ENCODE measurements at regions not wholly inside any gene's neighbourhood (a gene's known extent, or its start where the extent isn't known, plus 50 kb on each side); places are given as distances from the start of the nearest gene placed in this dataset.

DNA sequence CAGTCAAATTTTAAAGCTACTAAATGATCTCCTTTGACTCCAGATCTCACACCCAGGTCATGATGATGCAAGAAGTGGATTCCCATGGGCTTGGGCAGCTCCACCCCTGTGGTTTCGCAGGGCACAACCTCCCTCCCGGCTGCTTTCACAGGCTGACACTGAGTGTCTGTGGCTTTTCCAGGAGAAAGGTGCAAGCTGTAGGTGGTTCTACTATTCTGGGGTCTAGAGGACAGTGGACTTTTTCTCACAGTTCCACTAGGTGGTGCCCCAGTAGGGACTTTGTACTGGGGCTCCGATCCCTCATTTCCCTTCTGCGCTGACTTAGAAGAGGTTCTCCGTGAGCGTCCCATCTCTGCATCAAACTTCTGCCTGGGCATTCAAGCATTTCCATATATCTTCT, 845.2 kb downstream of the PCDH18 start:
- Histone ChIP-seq H3K27me3 (no peaks in the 10 kb centered on the region), H3K4me1 (no peaks in the 10 kb centered on the region), H3K9me3 (no peaks in the 10 kb centered on the region), H3K27ac (no peak overlapping the region), H3K4me3 (no peak overlapping the region), H3K36me3 (no peaks in the 10 kb centered on the region)
- no peak for DNase-seq
- TF ChIP-seq POLR2A (IDR thresholded peaks at IDR 0.05) = no peak
- TF ChIP-seq, protein P1, sequence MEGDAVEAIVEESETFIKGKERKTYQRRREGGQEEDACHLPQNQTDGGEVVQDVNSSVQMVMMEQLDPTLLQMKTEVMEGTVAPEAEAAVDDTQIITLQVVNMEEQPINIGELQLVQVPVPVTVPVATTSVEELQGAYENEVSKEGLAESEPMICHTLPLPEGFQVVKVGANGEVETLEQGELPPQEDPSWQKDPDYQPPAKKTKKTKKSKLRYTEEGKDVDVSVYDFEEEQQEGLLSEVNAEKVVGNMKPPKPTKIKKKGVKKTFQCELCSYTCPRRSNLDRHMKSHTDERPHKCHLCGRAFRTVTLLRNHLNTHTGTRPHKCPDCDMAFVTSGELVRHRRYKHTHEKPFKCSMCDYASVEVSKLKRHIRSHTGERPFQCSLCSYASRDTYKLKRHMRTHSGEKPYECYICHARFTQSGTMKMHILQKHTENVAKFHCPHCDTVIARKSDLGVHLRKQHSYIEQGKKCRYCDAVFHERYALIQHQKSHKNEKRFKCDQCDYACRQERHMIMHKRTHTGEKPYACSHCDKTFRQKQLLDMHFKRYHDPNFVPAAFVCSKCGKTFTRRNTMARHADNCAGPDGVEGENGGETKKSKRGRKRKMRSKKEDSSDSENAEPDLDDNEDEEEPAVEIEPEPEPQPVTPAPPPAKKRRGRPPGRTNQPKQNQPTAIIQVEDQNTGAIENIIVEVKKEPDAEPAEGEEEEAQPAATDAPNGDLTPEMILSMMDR (IDR thresholded peaks at IDR 0.05) = no peak
- intact Hi-C loops (cut with DNase I; ENCODE audit: low total_unique reads) = no loop called here

DNA sequence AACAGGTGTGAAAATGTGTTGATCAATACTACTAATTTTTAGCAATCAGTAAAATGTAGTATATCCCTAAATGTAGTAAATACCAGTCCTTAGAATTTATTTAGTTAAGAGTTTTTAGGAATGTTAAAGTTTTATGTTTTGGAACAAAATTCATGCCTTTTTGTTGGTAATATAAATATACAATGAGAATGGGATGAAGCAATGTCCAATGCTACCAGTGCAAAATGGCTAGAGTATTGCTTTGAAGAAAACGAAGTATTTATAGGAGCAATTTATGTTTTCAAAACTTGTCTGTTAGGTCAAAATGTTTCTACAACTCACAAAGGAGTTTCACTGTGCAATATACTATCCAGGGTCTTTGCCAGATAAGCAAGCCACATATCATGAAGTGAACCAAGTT, 851.5 kb downstream of the PCDH18 start:
- intact Hi-C loops (cut with DNase I; ENCODE audit: low total_unique reads) = no loop called here
- Histone ChIP-seq H3K9me3 (no peaks in the 10 kb centered on the region), H3K27me3 (no peaks in the 10 kb centered on the region), H3K36me3 (no peaks in the 10 kb centered on the region), H3K4me3 (no peak overlapping the region), H3K4me1 (no peaks in the 10 kb centered on the region), H3K27ac (no peak overlapping the region)
- TF ChIP-seq, protein P1 (IDR thresholded peaks at IDR 0.05) = no peak
- TF ChIP-seq POLR2A (IDR thresholded peaks at IDR 0.05) = no peak
- DNase-seq = no peak

DNA sequence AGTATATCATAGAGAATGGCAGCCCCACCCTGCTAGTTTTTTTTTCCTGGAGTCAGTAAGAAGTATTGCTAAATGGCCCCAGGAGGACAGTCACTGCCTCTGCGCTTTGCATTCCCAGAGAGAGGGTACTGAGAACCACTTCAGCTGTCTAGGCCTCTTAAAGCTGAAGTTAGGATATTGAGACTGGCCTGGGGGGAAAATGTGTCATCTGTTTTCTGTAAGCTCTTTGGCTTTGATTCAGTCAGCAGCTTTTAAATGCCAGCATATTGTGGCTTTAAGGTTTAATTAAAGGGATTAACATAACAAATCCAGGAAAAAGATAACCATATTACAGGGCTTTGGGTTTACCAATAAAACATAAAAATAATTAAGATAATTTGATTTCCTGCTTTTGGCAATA, 852.0 kb downstream of the PCDH18 start:
- H3K4me1 ChIP-seq = no peaks in the 10 kb centered on the region
- DNase-seq = no peak
- no peaks in the 10 kb centered on the region for H3K9me3 ChIP-seq
- H3K36me3 ChIP-seq = no peaks in the 10 kb centered on the region
- TF ChIP-seq, protein P1 (IDR thresholded peaks at IDR 0.05) = no peak
- no peak for TF ChIP-seq POLR2A (IDR thresholded peaks at IDR 0.05)
- intact Hi-C loops (cut with DNase I; ENCODE audit: low total_unique reads) = no loop called here
- H3K27ac ChIP-seq = no peak overlapping the region
- H3K4me3 ChIP-seq = no peak overlapping the region
- H3K27me3 ChIP-seq = no peaks in the 10 kb centered on the region

DNA sequence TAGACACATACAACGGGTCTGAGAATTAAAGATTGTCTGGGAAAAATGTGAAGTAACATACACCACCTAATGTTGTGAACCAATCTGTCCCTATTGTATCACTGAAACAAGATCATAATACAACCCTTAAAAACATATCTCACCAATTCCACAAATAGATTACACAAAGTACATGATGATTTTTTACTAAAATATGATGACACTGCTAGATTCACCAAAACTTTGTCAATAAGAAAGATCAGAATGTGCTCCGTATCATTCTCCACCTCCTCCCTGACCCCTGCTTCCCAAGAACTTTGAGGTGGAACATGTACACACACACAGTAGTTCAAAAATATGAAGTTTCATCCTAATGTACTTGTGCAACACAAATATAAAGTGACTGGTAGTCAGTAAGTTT, 862.0 kb downstream of the PCDH18 start:
- H3K36me3 ChIP-seq = no peaks in the 10 kb centered on the region
- H3K27me3 ChIP-seq = no peaks in the 10 kb centered on the region
- TF ChIP-seq, protein P1 (IDR thresholded peaks at IDR 0.05) = no peak
- TF ChIP-seq POLR2A (IDR thresholded peaks at IDR 0.05) = no peak
- H3K27ac ChIP-seq = no peak overlapping the region
- DNase-seq = no peak
- no peaks in the 10 kb centered on the region for H3K4me1 ChIP-seq
- no peaks in the 10 kb centered on the region for H3K9me3 ChIP-seq
- H3K4me3 ChIP-seq = no peak overlapping the region
- intact Hi-C loops (cut with DNase I; ENCODE audit: low total_unique reads) = no loop called here

DNA sequence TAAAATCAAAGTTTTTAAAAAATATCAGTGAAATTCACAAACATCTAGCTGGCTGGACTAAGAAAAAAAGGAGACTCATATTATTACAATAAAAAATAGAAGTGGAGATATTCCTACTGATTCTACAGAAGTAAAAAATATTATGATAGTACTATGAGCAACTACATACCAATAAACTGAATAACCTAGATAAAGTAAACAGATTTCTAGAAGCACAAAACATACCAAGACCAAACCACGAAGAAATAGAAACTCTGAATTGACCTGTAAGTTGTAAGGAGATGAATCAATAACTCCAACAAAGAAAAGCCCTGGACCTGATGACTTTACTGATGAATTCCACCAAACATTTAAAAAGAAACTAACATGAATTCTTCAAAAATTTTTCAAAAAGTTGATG, 867.3 kb downstream of the PCDH18 start:
- no peak overlapping the region for H3K4me3 ChIP-seq
- no peaks in the 10 kb centered on the region for H3K36me3 ChIP-seq
- no peaks in the 10 kb centered on the region for H3K27me3 ChIP-seq
- no peaks in the 10 kb centered on the region for H3K4me1 ChIP-seq
- intact Hi-C loops (cut with DNase I; ENCODE audit: low total_unique reads) = no loop called here
- H3K9me3 ChIP-seq = no peaks in the 10 kb centered on the region
- TF ChIP-seq, protein P1 (IDR thresholded peaks at IDR 0.05) = no peak
- TF ChIP-seq POLR2A (IDR thresholded peaks at IDR 0.05) = no peak
- no peak for DNase-seq
- H3K27ac ChIP-seq = no peak overlapping the region
